ENCODE measurements at regions not wholly inside any gene's neighbourhood (a gene's known extent, or its start where the extent isn't known, plus 50 kb on each side); places are given as distances from the start of the nearest gene placed in this dataset.

DNA sequence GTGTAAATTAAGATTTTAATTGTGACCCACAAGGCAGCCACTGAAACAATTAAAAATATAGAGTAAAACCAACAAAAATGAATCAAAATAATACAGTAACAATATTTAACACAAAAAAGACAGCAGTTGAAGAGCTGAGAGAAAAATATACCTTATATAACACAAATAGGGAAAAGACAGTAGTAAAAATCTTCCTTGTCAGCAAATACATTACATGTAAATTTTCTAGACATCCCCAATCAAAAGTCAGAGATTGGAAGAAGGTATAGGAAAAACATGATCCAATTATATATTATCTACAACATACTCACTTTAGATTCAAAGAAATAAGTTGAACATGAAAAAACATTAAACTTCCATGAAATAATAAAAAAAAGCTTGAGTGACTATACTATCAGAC, 330.8 kb downstream of the UBE2NL start:
- no peak for ATAC-seq
- Histone ChIP-seq H3K9me3 (replicated peaks; ENCODE audit: control insufficient read depth, insufficient read depth, low read depth, low read length) (no peaks in the 10 kb centered on the region), H3K4me1 (replicated peaks in 1 of 2; ENCODE audit: control insufficient read depth in 2 of 2, insufficient read depth in 2 of 2, low read length in 2 of 2) (no peaks in the 10 kb centered on the region), H3K36me3 (ENCODE audit: control insufficient read depth, insufficient read depth, low read length) (no peaks in the 10 kb centered on the region), H3K27ac (ENCODE audit: extremely low read depth, low read depth, low read length) (no peak overlapping the region), H3K4me3 (no peak overlapping the region), H4K20me1 (replicated peaks; ENCODE audit: control insufficient read depth, insufficient read depth, low read length) (no peaks in the 10 kb centered on the region), H3K9ac (ENCODE audit: insufficient read depth in 1 of 2, low read depth in 2 of 2, low read length in 2 of 2) (no peak overlapping the region), H2AFZ (ENCODE audit: low read depth, low read length) (no peak overlapping the region), H3K27me3 (ENCODE audit: control insufficient read depth in 2 of 2, insufficient read depth in 2 of 2, low read length in 2 of 2) (no peaks in the 10 kb centered on the region), H3K4me2 (ENCODE audit: insufficient read depth, low read length) (no peak overlapping the region), H3K9me1 (ENCODE audit: control insufficient read depth, insufficient read depth, low read length) (no peaks in the 10 kb centered on the region), H3K79me2 (ENCODE audit: control insufficient read depth, insufficient read depth, low read length) (no peaks in the 10 kb centered on the region)
- TF ChIP-seq, protein P1, sequence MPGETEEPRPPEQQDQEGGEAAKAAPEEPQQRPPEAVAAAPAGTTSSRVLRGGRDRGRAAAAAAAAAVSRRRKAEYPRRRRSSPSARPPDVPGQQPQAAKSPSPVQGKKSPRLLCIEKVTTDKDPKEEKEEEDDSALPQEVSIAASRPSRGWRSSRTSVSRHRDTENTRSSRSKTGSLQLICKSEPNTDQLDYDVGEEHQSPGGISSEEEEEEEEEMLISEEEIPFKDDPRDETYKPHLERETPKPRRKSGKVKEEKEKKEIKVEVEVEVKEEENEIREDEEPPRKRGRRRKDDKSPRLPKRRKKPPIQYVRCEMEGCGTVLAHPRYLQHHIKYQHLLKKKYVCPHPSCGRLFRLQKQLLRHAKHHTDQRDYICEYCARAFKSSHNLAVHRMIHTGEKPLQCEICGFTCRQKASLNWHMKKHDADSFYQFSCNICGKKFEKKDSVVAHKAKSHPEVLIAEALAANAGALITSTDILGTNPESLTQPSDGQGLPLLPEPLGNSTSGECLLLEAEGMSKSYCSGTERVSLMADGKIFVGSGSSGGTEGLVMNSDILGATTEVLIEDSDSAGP (CRISPR knock-in tag; IDR thresholded peaks at IDR 0.05) = no peak
- TF ChIP-seq ZNF316 (IDR thresholded peaks at IDR 0.05) (peak; percentile 50; the same call in 1 of the 2 replicates), CBX3 (IDR thresholded peaks at IDR 0.05; ENCODE audit: borderline replicate concordance in 1 of 2, low read length in 2 of 2) (no peak), CHD2 (IDR thresholded peaks at IDR 0.05; ENCODE audit: low read depth, low read length) (no peak), HSF4 (CRISPR knock-in tag; IDR thresholded peaks at IDR 0.05; ENCODE audit: borderline replicate concordance) (no peak), ARID2 (IDR thresholded peaks at IDR 0.05) (no peak), KDM1A (IDR thresholded peaks at IDR 0.05) (no peak), PHF20 (IDR thresholded peaks at IDR 0.05; ENCODE audit: partially characterized antibody) (no peak)
- in situ Hi-C loops (cut with MboI) = no loop called here
- no peak for FAIRE-seq
- ChIA-PET POLR2A (no interaction called here), CTCF (ENCODE audit: low intra/inter-chr PET ratio) (no interaction called here)
- no TSS peak for BruUV-seq (replicated peaks)
- intact Hi-C loops (cut with micrococcal nuclease) = no loop called here
- no peak for DNase-seq (ENCODE audit: extremely low read depth in 1 of 4, low spot score in 3 of 4)
